ENCODE measurements at regions not wholly inside any gene's neighbourhood (a gene's known extent, or its start where the extent isn't known, plus 50 kb on each side); places are given as distances from the start of the nearest gene placed in this dataset.

GRCh38 chr15:31525185-31525695 lies 198.6 kb downstream of the KLF13 start:
- intact Hi-C loops (cut with DNase I): no loop called here
- no peak for DNase-seq
- TF ChIP-seq POLR2A (IDR thresholded peaks at IDR 0.05) (no peak), CTCF (IDR thresholded peaks at IDR 0.05) (no peak)
- H3K27me3 ChIP-seq: no peaks in the 10 kb centered on the region
- no peaks in the 10 kb centered on the region for H3K36me3 ChIP-seq
- no peaks in the 10 kb centered on the region for H3K9me3 ChIP-seq
- peaks cover 0 to 9% of the 10 kb centered on the region in 2 donors for H3K4me1 ChIP-seq
- WGBS, 2 donors: 70 to 72% methylated on average over 7 of the region's 8 CpGs
- H3K4me3 ChIP-seq (replicated peaks in 1 of 3): no peak overlapping the region
- H3K27ac ChIP-seq: no peak overlapping the region

- Histone ChIP-seq H3K4me1 (peaks cover 0 to 9% of the 10 kb centered on the region in 2 donors), H3K4me3 (replicated peaks in 1 of 3) (no peak overlapping the region), H3K27me3 (no peaks in the 10 kb centered on the region), H3K9me3 (no peaks in the 10 kb centered on the region), H3K27ac (no peak overlapping the region), H3K36me3 (no peaks in the 10 kb centered on the region)
- 92 to 95% methylated on average over 17 to 18 of the region's 18 CpGs for WGBS, 2 donors
- TF ChIP-seq POLR2A (IDR thresholded peaks at IDR 0.05): no peak
- no peak for TF ChIP-seq CTCF (IDR thresholded peaks at IDR 0.05)
- DNase-seq: no peak
- intact Hi-C loops (cut with DNase I): no loop called here
Measured at GRCh38 chr15:31525988-31526665, 199.5 kb downstream of the KLF13 start.

- peaks cover 0 to 9% of the 10 kb centered on the region in 2 donors for H3K4me1 ChIP-seq
- 78 to 87% methylated on average over 15 of the region's 15 CpGs for WGBS, 2 donors
- H3K27ac ChIP-seq: no peak overlapping the region
- TF ChIP-seq CTCF (IDR thresholded peaks at IDR 0.05) (no peak), POLR2A (IDR thresholded peaks at IDR 0.05) (no peak)
- no peaks in the 10 kb centered on the region for H3K36me3 ChIP-seq
- no peaks in the 10 kb centered on the region for H3K27me3 ChIP-seq
- no peak for DNase-seq
- H3K9me3 ChIP-seq: no peaks in the 10 kb centered on the region
- H3K4me3 ChIP-seq (replicated peaks in 1 of 3): no peak overlapping the region
- intact Hi-C loops (cut with DNase I): no loop called here
Measured at GRCh38 chr15:31526916-31527690, 200.5 kb downstream of the KLF13 start.

- Histone ChIP-seq H3K4me3 (replicated peaks in 1 of 3) (no peak overlapping the region), H3K27me3 (no peaks in the 10 kb centered on the region), H3K27ac (no peak overlapping the region), H3K36me3 (no peaks in the 10 kb centered on the region), H3K4me1 (peaks cover 0 to 9% of the 10 kb centered on the region in 2 donors), H3K9me3 (no peaks in the 10 kb centered on the region)
- intact Hi-C loops (cut with DNase I): no loop called here
- 89 to 100% methylated on average over 2 of the region's 2 CpGs for whole genome bisulfite sequencing, 2 donors
- TF ChIP-seq POLR2A (IDR thresholded peaks at IDR 0.05): no peak
- TF ChIP-seq CTCF (IDR thresholded peaks at IDR 0.05): no peak
- DNase-seq: no peak
Measured at GRCh38 chr15:31528846-31529245, 202.2 kb downstream of the KLF13 start.

All from thyroid gland (tissue), 4 donors.